Mesodermal cell (in vitro differentiated cells): ENCODE measurements at regions not wholly inside any gene's neighbourhood (a gene's known extent, or its start where the extent isn't known, plus 50 kb on each side); places are given as distances from the start of the nearest gene placed in this dataset.

Experiments
- H3K27ac ChIP-seq: 2 replicates; pipeline ENCODE4 v1.7.0; 2013; ENCODE audit warnings: mild to moderate bottlenecking, low read depth, low read length, moderate library complexity; ENCODE audit not compliant: severe bottlenecking
- H3K36me3 ChIP-seq: 2 replicates; pipeline ENCODE4 v1.7.1; 2013; ENCODE audit warnings: mild to moderate bottlenecking, low read length, moderate library complexity; ENCODE audit not compliant: control insufficient read depth, insufficient read depth
- H3K4me1 ChIP-seq: one replicate; pipeline ENCODE4 v1.7.1; 2013; ENCODE audit warnings: mild to moderate bottlenecking, low read length; ENCODE audit not compliant: insufficient read depth, control insufficient read depth, poor library complexity, severe bottlenecking
- H3K4me3 ChIP-seq: 2 replicates; pipeline ENCODE4 v1.7.0; 2013; ENCODE audit warnings: low read length, control low read depth, mild to moderate bottlenecking; ENCODE audit not compliant: insufficient read depth, poor library complexity, severe bottlenecking; ENCODE audit errors: extremely low read depth
- H3K9me3 ChIP-seq: 2 replicates; pipeline ENCODE4 v1.7.1; 2013; ENCODE audit warnings: mild to moderate bottlenecking, low read length, moderate library complexity; ENCODE audit not compliant: control insufficient read depth
- WGBS, 2 experiments: methylation state at CpG; one replicate each; pipeline ENCODE4 v1.1.5; 2013; ENCODE audit warnings: missing lambda C conversion rate in 2 of 2; ENCODE audit not compliant: insufficient coverage in 2 of 2; 5-methylcytosine and 5-hydroxymethylcytosine counted together

- Histone ChIP-seq H3K4me1 (peaks cover 5% of the 10 kb centered on the region), H3K27ac (no peak overlapping the region), H3K9me3 (no peaks in the 10 kb centered on the region), H3K36me3 (no peaks in the 10 kb centered on the region), H3K4me3 (no peak overlapping the region)
- WGBS, 2 experiments: 94 to 96% methylated on average over 3 to 5 of the region's 5 CpGs
Measured at GRCh38 chr17:33978889-33979288, 276.2 kb upstream of the CCL2 start.

GRCh38 chr17:33980193-33980592 lies 274.9 kb upstream of the CCL2 start:
- Histone ChIP-seq H3K27ac (no peak overlapping the region), H3K4me3 (no peak overlapping the region), H3K9me3 (no peaks in the 10 kb centered on the region), H3K36me3 (no peaks in the 10 kb centered on the region), H3K4me1 (peaks cover 5% of the 10 kb centered on the region)
- WGBS, 2 experiments: 67 to 82% methylated on average over 1 of the region's 2 CpGs

DNA sequence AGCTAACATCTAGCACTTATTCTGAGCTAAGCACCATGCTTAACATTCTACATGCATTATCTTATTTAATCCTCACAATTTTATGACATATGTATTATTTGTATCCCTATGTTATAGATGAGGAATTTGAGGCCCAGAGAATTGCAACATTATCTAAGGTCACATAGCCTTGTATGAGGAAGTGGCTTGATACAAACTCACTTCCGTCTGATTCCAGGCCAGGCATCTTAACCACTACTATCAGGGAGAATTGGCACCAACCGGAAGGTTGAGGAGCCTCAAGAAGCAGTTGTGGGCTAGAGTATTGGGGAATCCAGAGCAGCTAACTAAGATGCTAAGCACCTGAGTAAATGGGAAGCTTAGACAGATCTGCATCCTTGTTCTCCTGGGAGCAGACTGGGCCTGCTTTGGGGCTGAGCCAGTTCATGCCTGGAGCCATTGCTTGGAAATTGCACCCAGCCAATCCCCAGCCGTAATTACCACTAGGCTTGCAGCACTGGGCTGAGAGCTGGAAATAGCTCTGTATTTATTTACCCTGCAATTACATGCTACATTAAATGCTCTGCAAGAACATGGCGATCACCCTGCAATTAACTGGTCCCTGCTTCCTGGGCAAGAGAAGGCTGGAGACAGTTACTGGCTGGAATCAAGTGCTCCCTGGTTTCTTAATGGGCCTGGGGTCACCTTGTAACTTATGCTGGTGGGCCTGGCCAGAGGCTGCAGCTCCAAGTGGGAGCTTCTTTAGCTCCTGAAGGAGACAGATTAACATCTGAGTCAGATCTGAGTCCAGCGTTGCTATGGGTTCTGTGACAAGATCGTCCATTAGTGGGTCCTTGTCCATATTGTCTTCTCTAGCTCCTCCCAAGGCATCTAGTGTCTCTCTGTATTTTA lies 273.1 kb upstream of the CCL2 start:
- WGBS, 2 experiments: 91 to 100% methylated on average over 5 of the region's 6 CpGs
- H3K4me3 ChIP-seq: no peak overlapping the region
- no peaks in the 10 kb centered on the region for H3K9me3 ChIP-seq

DNA sequence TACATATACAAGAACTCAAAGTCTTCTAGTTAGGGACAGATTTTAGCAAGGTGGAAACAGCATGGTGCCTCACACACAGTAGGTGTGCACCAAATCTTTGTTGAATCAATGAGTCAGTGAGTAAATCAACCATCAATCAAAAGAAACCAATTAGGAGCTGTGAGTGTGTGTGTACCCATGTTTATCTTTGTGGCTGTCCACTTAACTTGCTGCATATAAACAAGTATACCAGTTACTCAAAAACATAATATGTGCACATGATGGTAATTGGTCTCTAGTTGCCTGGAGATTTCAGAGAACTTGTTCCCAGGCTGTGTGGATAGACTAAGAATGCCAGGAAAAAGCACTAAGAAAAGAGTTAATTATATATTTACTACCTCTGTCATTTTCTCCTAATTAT lies 272.2 kb upstream of the CCL2 start:
- Histone ChIP-seq H3K9me3 (no peaks in the 10 kb centered on the region), H3K4me1 (peaks cover 5% of the 10 kb centered on the region), H3K27ac (no peak overlapping the region), H3K36me3 (no peaks in the 10 kb centered on the region), H3K4me3 (no peak overlapping the region)

More for the DNA sequence above, 273.1 kb upstream of the CCL2 start:
- H3K36me3 ChIP-seq: no peaks in the 10 kb centered on the region
- no peak overlapping the region for H3K27ac ChIP-seq
- peaks cover 5% of the 10 kb centered on the region for H3K4me1 ChIP-seq

GRCh38 chr17:33983824-33984574 lies 271.1 kb upstream of the CCL2 start:
- Histone ChIP-seq H3K36me3 (no peaks in the 10 kb centered on the region), H3K4me1 (peaks cover 5% of the 10 kb centered on the region), H3K9me3 (no peaks in the 10 kb centered on the region), H3K4me3 (no peak overlapping the region), H3K27ac (no peak overlapping the region)
- WGBS, 2 experiments: 87 to 98% methylated on average over 5 to 6 of the region's 6 CpGs

GRCh38 chr17:33986088-33986487 lies 269.0 kb upstream of the CCL2 start:
- WGBS, 2 experiments: 0% methylated on average over 1 of the region's 1 CpG
- Histone ChIP-seq H3K4me1 (peaks cover 13% of the 10 kb centered on the region), H3K9me3 (no peaks in the 10 kb centered on the region), H3K4me3 (no peak overlapping the region), H3K36me3 (no peaks in the 10 kb centered on the region), H3K27ac (no peak overlapping the region)

DNA sequence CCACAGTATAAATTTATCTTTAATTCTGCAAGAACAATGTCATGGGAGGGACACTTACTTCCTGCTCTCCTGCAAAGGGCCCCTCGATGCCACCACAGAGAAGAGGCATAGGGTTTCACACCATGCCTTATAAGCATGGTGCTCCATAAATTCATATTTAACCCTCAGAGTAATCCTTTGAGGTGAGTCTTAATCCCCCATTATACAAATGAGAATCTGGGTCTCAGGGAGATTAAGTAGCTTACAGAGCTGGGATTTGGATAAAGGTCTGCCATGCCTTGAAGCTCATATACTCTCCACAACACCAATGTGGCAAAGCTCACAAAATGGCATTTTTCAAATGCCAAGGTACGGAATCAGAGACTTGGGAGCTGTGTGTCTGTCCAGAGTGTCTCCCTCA lies 268.5 kb upstream of the CCL2 start:
- WGBS, 2 experiments: 80 to 84% methylated on average over 1 to 2 of the region's 2 CpGs
- no peaks in the 10 kb centered on the region for H3K36me3 ChIP-seq

GRCh38 chr17:33987162-33987561 lies 267.9 kb upstream of the CCL2 start:
- Histone ChIP-seq H3K9me3 (no peaks in the 10 kb centered on the region), H3K4me1 (peaks cover 15% of the 10 kb centered on the region), H3K4me3 (no peak overlapping the region), H3K27ac (no peak overlapping the region), H3K36me3 (no peaks in the 10 kb centered on the region)
- WGBS, 2 experiments: 100% methylated on average over 1 to 2 of the region's 2 CpGs

More for the DNA sequence above, 268.5 kb upstream of the CCL2 start:
- peaks cover 18% of the 10 kb centered on the region for H3K4me1 ChIP-seq
- H3K27ac ChIP-seq: no peak overlapping the region
- H3K4me3 ChIP-seq: no peak overlapping the region
- H3K9me3 ChIP-seq: no peaks in the 10 kb centered on the region

GRCh38 chr17:33989361-33990148 lies 265.5 kb upstream of the CCL2 start:
- WGBS, 2 experiments: 83 to 85% methylated on average over 6 of the region's 8 CpGs
- Histone ChIP-seq H3K9me3 (no peaks in the 10 kb centered on the region), H3K36me3 (no peaks in the 10 kb centered on the region), H3K4me3 (no peak overlapping the region), H3K27ac (no peak overlapping the region), H3K4me1 (peaks cover 13% of the 10 kb centered on the region)

GRCh38 chr17:33990943-33991706 lies 264.0 kb upstream of the CCL2 start:
- no peak overlapping the region for H3K27ac ChIP-seq
- H3K4me1 ChIP-seq: peaks cover 13% of the 10 kb centered on the region
- no peak overlapping the region for H3K4me3 ChIP-seq
- H3K36me3 ChIP-seq: no peaks in the 10 kb centered on the region
- WGBS, 2 experiments: 85 to 100% methylated on average over 1 to 2 of the region's 3 CpGs
- H3K9me3 ChIP-seq: no peaks in the 10 kb centered on the region
